Activated CD4-positive, CD25-positive, alpha-beta regulatory T cell treated with anti-CD3 and anti-CD28 coated beads, Interleukin-2, amount 50 U/mL, for 16 hours (primary cell): ENCODE measurements at regions not wholly inside any gene's neighbourhood (a gene's known extent, or its start where the extent isn't known, plus 50 kb on each side); places are given as distances from the start of the nearest gene placed in this dataset.
"Not testable (repeated sequence)": the region's sequence is repeated elsewhere in the genome, so short reads cannot be mapped to it uniquely, and the experiment has no call there.

Experiments used
- DNase-seq: peaks from one replicate; pipeline ENCODE4 v3.0.0-alpha.2; 2020; ENCODE audit warnings: low read depth, low spot score

- no peak for DNase-seq
Measured at GRCh38 chr12:14207905-14208551, 157.5 kb upstream of the ATF7IP start.

- no peak for DNase-seq
Measured at GRCh38 chr12:14211947-14212387, 153.5 kb upstream of the ATF7IP start.

GRCh38 chr12:14213542-14213941 lies 151.9 kb upstream of the ATF7IP start:
- no peak for DNase-seq

GRCh38 chr12:14214495-14214894 lies 151.0 kb upstream of the ATF7IP start:
- no peak for DNase-seq

GRCh38 chr12:14215949-14216348 lies 149.5 kb upstream of the ATF7IP start:
- DNase-seq, result not testable (repeated sequence)

- DNase-seq, result no peak
Measured at GRCh38 chr12:14216405-14217294, 148.8 kb upstream of the ATF7IP start.

GRCh38 chr12:14219156-14219555 lies 146.3 kb upstream of the ATF7IP start:
- no peak for DNase-seq

GRCh38 chr12:14219670-14220069 lies 145.8 kb upstream of the ATF7IP start:
- DNase-seq, result not testable (repeated sequence)

- DNase-seq, result no peak
Measured at GRCh38 chr12:14225064-14225463, 140.4 kb upstream of the ATF7IP start.

- not testable (repeated sequence) for DNase-seq
Measured at GRCh38 chr12:14235176-14235575, 130.3 kb upstream of the ATF7IP start.

- not testable (repeated sequence) for DNase-seq
Measured at GRCh38 chr12:14236641-14237040, 128.8 kb upstream of the ATF7IP start.

GRCh38 chr12:14238221-14238792 lies 127.2 kb upstream of the ATF7IP start:
- no peak for DNase-seq

- DNase-seq, result no peak
Measured at GRCh38 chr12:14239350-14239934, 126.0 kb upstream of the ATF7IP start.

- no peak for DNase-seq
Measured at GRCh38 chr12:14239935-14240872, 125.3 kb upstream of the ATF7IP start.

GRCh38 chr12:14240873-14241220 lies 124.6 kb upstream of the ATF7IP start:
- no peak for DNase-seq

- not testable (repeated sequence) for DNase-seq
Measured at GRCh38 chr12:14242825-14243224, 122.7 kb upstream of the ATF7IP start.

- no peak for DNase-seq
Measured at GRCh38 chr12:14243941-14244340, 121.5 kb upstream of the ATF7IP start.

- DNase-seq, result no peak
Measured at GRCh38 chr12:14244876-14245669, 120.4 kb upstream of the ATF7IP start.

GRCh38 chr12:14247166-14247565 lies 118.3 kb upstream of the ATF7IP start:
- DNase-seq, result no peak

- DNase-seq, result no peak
Measured at GRCh38 chr12:14249368-14249767, 116.1 kb upstream of the ATF7IP start.
